ENCODE measurements at regions not wholly inside any gene's neighbourhood (a gene's known extent, or its start where the extent isn't known, plus 50 kb on each side); places are given as distances from the start of the nearest gene placed in this dataset.
"Not testable (repeated sequence)": the region's sequence is repeated elsewhere in the genome, so short reads cannot be mapped to it uniquely, and the experiment has no call there.

GRCh38 chr17:71467719-71468118 lies 653.1 kb upstream of the SOX9 start:
- DNase-seq = no peak

- no peak for DNase-seq
Observed at GRCh38 chr17:71470062-71470461, 650.8 kb upstream of the SOX9 start.

- peak; percentile 25 to 48 for DNase-seq
Observed at GRCh38 chr17:71472809-71473789, 647.7 kb upstream of the SOX9 start.

GRCh38 chr17:71477356-71477755 lies 643.5 kb upstream of the SOX9 start:
- no peak for DNase-seq

GRCh38 chr17:71480099-71480498 lies 640.7 kb upstream of the SOX9 start:
- no peak for DNase-seq

- DNase-seq = no peak
Observed at GRCh38 chr17:71482625-71483024, 638.2 kb upstream of the SOX9 start.

- DNase-seq = no peak
Observed at GRCh38 chr17:71484546-71484945, 636.3 kb upstream of the SOX9 start.

- no peak for DNase-seq
Observed at GRCh38 chr17:71485426-71485825, 635.4 kb upstream of the SOX9 start.

- DNase-seq = no peak
Observed at GRCh38 chr17:71486261-71486660, 634.6 kb upstream of the SOX9 start.

- DNase-seq = no peak
Observed at GRCh38 chr17:71488851-71489250, 632.0 kb upstream of the SOX9 start.

GRCh38 chr17:71494062-71494855 lies 626.6 kb upstream of the SOX9 start:
- DNase-seq = no peak

- DNase-seq = no peak
Observed at GRCh38 chr17:71495420-71495819, 625.4 kb upstream of the SOX9 start.

GRCh38 chr17:71496552-71496951 lies 624.3 kb upstream of the SOX9 start:
- DNase-seq = no peak

GRCh38 chr17:71500761-71501555 lies 619.9 kb upstream of the SOX9 start:
- no peak for DNase-seq

- no peak for DNase-seq
Observed at GRCh38 chr17:71501711-71502110, 619.1 kb upstream of the SOX9 start.

GRCh38 chr17:71502443-71502842 lies 618.4 kb upstream of the SOX9 start:
- no peak for DNase-seq

GRCh38 chr17:71503710-71504465 lies 616.9 kb upstream of the SOX9 start:
- DNase-seq = no peak

GRCh38 chr17:71505200-71505599 lies 615.6 kb upstream of the SOX9 start:
- no peak for DNase-seq

- DNase-seq = no peak
Observed at GRCh38 chr17:71505981-71506380, 614.8 kb upstream of the SOX9 start.

- no peak for DNase-seq
Observed at GRCh38 chr17:71511266-71511995, 609.4 kb upstream of the SOX9 start.

- not testable (repeated sequence) for DNase-seq
Observed at GRCh38 chr17:71513725-71514124, 607.1 kb upstream of the SOX9 start.

GRCh38 chr17:71516149-71516548 lies 604.7 kb upstream of the SOX9 start:
- no peak for DNase-seq
